WTC11 (cell line): ENCODE measurements at regions not wholly inside any gene's neighbourhood (a gene's known extent, or its start where the extent isn't known, plus 50 kb on each side); places are given as distances from the start of the nearest gene placed in this dataset.

Experiments
- ATAC-seq: fragments of 200-7000 bp; cut with Tn5 transposase; 2 replicates; pipeline ENCODE4 v1.10.0; 2021; ENCODE audit warnings: mild to moderate bottlenecking, moderate library complexity
- CTCF ChIA-PET: fragments of 300-600 bp; sonication (Branson Sonifier 250); formaldehyde crosslinking; loops from one replicate; lab custom pipeline; 2021; ENCODE audit warnings: antibody characterized with exemption; lab: Charles Lee
- POLR2A ChIA-PET: fragments of 350-600 bp; sonication (Branson Sonifier 250); formaldehyde crosslinking; loops from one replicate; lab custom pipeline; 2021; ENCODE audit warnings: antibody characterized with exemption; lab: Charles Lee
- DNase-seq: peaks from one replicate; pipeline ENCODE4 v3.0.0; 2021; ENCODE audit warnings: low spot score
- H3K27ac Mint-ChIP-seq: 2 replicates; pipeline ENCODE4 v1.8.0; 2021; ENCODE audit warnings: mixed read lengths
- H3K27me3 Mint-ChIP-seq: 2 replicates; pipeline ENCODE4 v1.8.0; 2021; ENCODE audit warnings: low read depth, mild to moderate bottlenecking, moderate library complexity, mixed read lengths
- H3K36me3 Mint-ChIP-seq: 2 replicates; pipeline ENCODE4 v1.8.0; 2021; ENCODE audit warnings: mixed read lengths
- H3K4me1 Mint-ChIP-seq: 2 replicates; pipeline ENCODE4 v1.8.0; 2022; ENCODE audit warnings: mixed read lengths
- H3K4me3 Mint-ChIP-seq: 2 replicates; pipeline ENCODE4 v1.8.0; 2021; ENCODE audit warnings: mild to moderate bottlenecking, moderate library complexity, mixed read lengths
- H3K9me3 Mint-ChIP-seq: 2 replicates; pipeline ENCODE4 v1.8.0; 2021; ENCODE audit warnings: mixed read lengths
- ATF6 ChIP-seq: sonication (generic); formaldehyde crosslinking; IDR thresholded peaks from 2 replicates; pipeline ENCODE4 v1.8.1; 2023; ENCODE audit warnings: mild to moderate bottlenecking, missing genetic modification reagents
- CBFB ChIP-seq: sonication (generic); formaldehyde crosslinking; IDR thresholded peaks from 2 replicates; pipeline ENCODE4 v1.8.1; 2022; ENCODE audit warnings: mild to moderate bottlenecking, low read depth, missing genetic modification reagents
- CREB1 ChIP-seq: sonication (generic); formaldehyde crosslinking; IDR thresholded peaks from 2 replicates; pipeline ENCODE4 v1.8.0; 2023; ENCODE audit warnings: mild to moderate bottlenecking, missing genetic modification reagents
- CREM ChIP-seq: sonication (generic); formaldehyde crosslinking; IDR thresholded peaks from 2 replicates; pipeline ENCODE4 v1.8.1; 2022; ENCODE audit warnings: mild to moderate bottlenecking, missing genetic modification reagents, moderate library complexity
- ETV6 ChIP-seq: sonication (generic); formaldehyde crosslinking; IDR thresholded peaks from 2 replicates; pipeline ENCODE4 v1.8.1; 2022; ENCODE audit warnings: mild to moderate bottlenecking, missing genetic modification reagents
- FOXJ3 ChIP-seq: sonication (generic); formaldehyde crosslinking; IDR thresholded peaks from 2 replicates; pipeline ENCODE4 v1.9.0; 2021; ENCODE audit warnings: missing genetic modification reagents, mild to moderate bottlenecking, borderline replicate concordance
- GABPB1 ChIP-seq: sonication (generic); formaldehyde crosslinking; IDR thresholded peaks from 2 replicates; pipeline ENCODE4 v1.8.1; 2023; ENCODE audit warnings: mild to moderate bottlenecking, missing genetic modification reagents
- GRHL2 ChIP-seq: fragments of 250-450 bp; sonication (Bioruptor Pico); IDR thresholded peaks from 2 replicates; pipeline ENCODE4 v1.8.0; 2022; ENCODE audit warnings: mild to moderate bottlenecking, moderate library complexity; ENCODE audit not compliant: insufficient replicate concordance, severe bottlenecking
- GTF2I ChIP-seq: fragments of 250-450 bp; sonication (Bioruptor Pico); conservative IDR thresholded peaks from 2 replicates; pipeline ENCODE4 v1.4.0; 2021; ENCODE audit warnings: mild to moderate bottlenecking
- JAZF1 ChIP-seq: fragments of 250-450 bp; sonication (Bioruptor Pico); IDR thresholded peaks from 2 replicates; pipeline ENCODE4 v1.9.0; 2021; ENCODE audit warnings: moderate library complexity, mild to moderate bottlenecking, inconsistent platforms
- NFE2L1 ChIP-seq: sonication (generic); formaldehyde crosslinking; IDR thresholded peaks from 2 replicates; pipeline ENCODE4 v1.8.1; 2023; ENCODE audit warnings: missing genetic modification reagents
- PRRX2 ChIP-seq: fragments of 250-450 bp; sonication (Bioruptor Pico); IDR thresholded peaks from 2 replicates; pipeline ENCODE4 v1.8.0; 2021; ENCODE audit warnings: mild to moderate bottlenecking
- SP1 ChIP-seq: sonication (generic); formaldehyde crosslinking; conservative IDR thresholded peaks from 2 replicates; pipeline ENCODE4 v1.8.1; 2022; ENCODE audit warnings: missing genetic modification reagents
- TEAD1 ChIP-seq: sonication (generic); formaldehyde crosslinking; IDR thresholded peaks from 2 replicates; pipeline ENCODE4 v1.8.0; 2022; ENCODE audit warnings: mild to moderate bottlenecking, missing genetic modification reagents
- TEAD4 ChIP-seq: sonication (generic); formaldehyde crosslinking; IDR thresholded peaks from 2 replicates; pipeline ENCODE4 v1.8.0; 2022; ENCODE audit warnings: mild to moderate bottlenecking, missing genetic modification reagents
- ZBTB21 ChIP-seq: sonication (generic); formaldehyde crosslinking; IDR thresholded peaks from 2 replicates; pipeline ENCODE4 v1.8.1; 2023; ENCODE audit warnings: mild to moderate bottlenecking, missing genetic modification reagents, borderline replicate concordance
- ZNF232 ChIP-seq: sonication (generic); formaldehyde crosslinking; IDR thresholded peaks from 2 replicates; pipeline ENCODE4 v1.8.0; 2022; ENCODE audit warnings: mild to moderate bottlenecking, missing genetic modification reagents
- ZNF263 ChIP-seq: sonication (generic); formaldehyde crosslinking; IDR thresholded peaks from 2 replicates; pipeline ENCODE4 v1.8.1; 2022; ENCODE audit warnings: low read depth, mild to moderate bottlenecking, moderate library complexity, missing genetic modification reagents
- ZNF423 ChIP-seq: fragments of 250-450 bp; sonication (Bioruptor Pico); IDR thresholded peaks from 2 replicates; pipeline ENCODE4 v2.1.2; 2022; ENCODE audit warnings: mild to moderate bottlenecking, moderate library complexity
- ZNF532 ChIP-seq: fragments of 250-450 bp; sonication (Bioruptor Pico); IDR thresholded peaks from 2 replicates; pipeline ENCODE4 v1.9.0; 2021; ENCODE audit warnings: mild to moderate bottlenecking, borderline replicate concordance
- TF ChIP-seq, protein P1 (sequence below): sonication (generic); formaldehyde crosslinking; IDR thresholded peaks from 2 replicates; pipeline ENCODE4 v1.8.0; 2023; ENCODE audit warnings: mild to moderate bottlenecking, missing genetic modification reagents
- TF ChIP-seq, protein P2 (sequence below): fragments of 200-600 bp; IDR thresholded peaks from 2 replicates; pipeline ENCODE4 v1.8.0; 2022; ENCODE audit warnings: antibody characterized with exemption
- TF ChIP-seq, protein P3 (sequence below): sonication (generic); formaldehyde crosslinking; IDR thresholded peaks from 2 replicates; pipeline ENCODE4 v1.8.1; 2022; ENCODE audit warnings: low read depth, mild to moderate bottlenecking, moderate library complexity, missing genetic modification reagents, borderline replicate concordance

DNA sequence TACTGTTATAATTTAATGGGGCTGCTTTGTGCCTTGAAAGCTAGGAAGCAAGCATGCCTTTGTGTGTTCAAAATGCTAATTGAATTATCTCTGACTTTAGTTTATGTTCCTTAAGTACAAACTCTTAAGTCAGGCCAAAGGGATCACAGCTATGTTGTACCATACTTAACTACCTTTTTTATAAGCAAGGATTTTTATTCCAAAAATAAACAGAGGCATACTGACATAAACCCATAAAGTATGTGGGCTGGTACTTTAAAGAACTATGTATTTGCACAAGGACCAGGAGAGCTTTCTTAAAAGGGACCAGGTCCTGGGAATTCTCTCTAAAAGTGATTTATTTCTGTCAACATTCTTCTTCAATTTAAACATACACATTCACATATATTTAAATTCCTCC lies 57.8 kb upstream of the HCCS start (continued):
- TF ChIP-seq ZNF532, result no peak
- no peak for TF ChIP-seq ATF6 (CRISPR knock-in tag)
- no peak for TF ChIP-seq CBFB
- no peak for TF ChIP-seq ZNF263 (CRISPR knock-in tag)
- no peak for TF ChIP-seq GABPB1 (CRISPR knock-in tag)
- TF ChIP-seq ZBTB21, result no peak
- no peak for TF ChIP-seq GTF2I (CRISPR knock-in tag)
- TF ChIP-seq, protein P1, sequence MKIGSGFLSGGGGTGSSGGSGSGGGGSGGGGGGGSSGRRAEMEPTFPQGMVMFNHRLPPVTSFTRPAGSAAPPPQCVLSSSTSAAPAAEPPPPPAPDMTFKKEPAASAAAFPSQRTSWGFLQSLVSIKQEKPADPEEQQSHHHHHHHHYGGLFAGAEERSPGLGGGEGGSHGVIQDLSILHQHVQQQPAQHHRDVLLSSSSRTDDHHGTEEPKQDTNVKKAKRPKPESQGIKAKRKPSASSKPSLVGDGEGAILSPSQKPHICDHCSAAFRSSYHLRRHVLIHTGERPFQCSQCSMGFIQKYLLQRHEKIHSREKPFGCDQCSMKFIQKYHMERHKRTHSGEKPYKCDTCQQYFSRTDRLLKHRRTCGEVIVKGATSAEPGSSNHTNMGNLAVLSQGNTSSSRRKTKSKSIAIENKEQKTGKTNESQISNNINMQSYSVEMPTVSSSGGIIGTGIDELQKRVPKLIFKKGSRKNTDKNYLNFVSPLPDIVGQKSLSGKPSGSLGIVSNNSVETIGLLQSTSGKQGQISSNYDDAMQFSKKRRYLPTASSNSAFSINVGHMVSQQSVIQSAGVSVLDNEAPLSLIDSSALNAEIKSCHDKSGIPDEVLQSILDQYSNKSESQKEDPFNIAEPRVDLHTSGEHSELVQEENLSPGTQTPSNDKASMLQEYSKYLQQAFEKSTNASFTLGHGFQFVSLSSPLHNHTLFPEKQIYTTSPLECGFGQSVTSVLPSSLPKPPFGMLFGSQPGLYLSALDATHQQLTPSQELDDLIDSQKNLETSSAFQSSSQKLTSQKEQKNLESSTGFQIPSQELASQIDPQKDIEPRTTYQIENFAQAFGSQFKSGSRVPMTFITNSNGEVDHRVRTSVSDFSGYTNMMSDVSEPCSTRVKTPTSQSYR (CRISPR knock-in tag), result no peak
- TF ChIP-seq JAZF1, result no peak
- TF ChIP-seq, all 79 proteins: peak for 0

- ATAC-seq (no peak), DNase-seq (no peak)
- Mint-ChIP-seq H3K36me3 (0 out of 2 replicates have a peak, but pooled peaks cover 3% of the 10 kb centered on the region), H3K4me3 (no peak overlapping the region), H3K27me3 (no peaks in the 10 kb centered on the region), H3K9me3 (peaks cover 7% of the 10 kb centered on the region), H3K27ac (no peak overlapping the region), H3K4me1 (peaks cover 5% of the 10 kb centered on the region)
- ChIA-PET CTCF (no interaction called here), POLR2A (no interaction called here)
- TF ChIP-seq ATF6 (CRISPR knock-in tag), result no peak
- TF ChIP-seq ZNF423 (CRISPR knock-in tag), result no peak
- TF ChIP-seq CREB1, result no peak
- TF ChIP-seq NFE2L1 (CRISPR knock-in tag), result no peak
- no peak for TF ChIP-seq TEAD1 (CRISPR knock-in tag)
- TF ChIP-seq FOXJ3, result no peak
- TF ChIP-seq, protein P2, sequence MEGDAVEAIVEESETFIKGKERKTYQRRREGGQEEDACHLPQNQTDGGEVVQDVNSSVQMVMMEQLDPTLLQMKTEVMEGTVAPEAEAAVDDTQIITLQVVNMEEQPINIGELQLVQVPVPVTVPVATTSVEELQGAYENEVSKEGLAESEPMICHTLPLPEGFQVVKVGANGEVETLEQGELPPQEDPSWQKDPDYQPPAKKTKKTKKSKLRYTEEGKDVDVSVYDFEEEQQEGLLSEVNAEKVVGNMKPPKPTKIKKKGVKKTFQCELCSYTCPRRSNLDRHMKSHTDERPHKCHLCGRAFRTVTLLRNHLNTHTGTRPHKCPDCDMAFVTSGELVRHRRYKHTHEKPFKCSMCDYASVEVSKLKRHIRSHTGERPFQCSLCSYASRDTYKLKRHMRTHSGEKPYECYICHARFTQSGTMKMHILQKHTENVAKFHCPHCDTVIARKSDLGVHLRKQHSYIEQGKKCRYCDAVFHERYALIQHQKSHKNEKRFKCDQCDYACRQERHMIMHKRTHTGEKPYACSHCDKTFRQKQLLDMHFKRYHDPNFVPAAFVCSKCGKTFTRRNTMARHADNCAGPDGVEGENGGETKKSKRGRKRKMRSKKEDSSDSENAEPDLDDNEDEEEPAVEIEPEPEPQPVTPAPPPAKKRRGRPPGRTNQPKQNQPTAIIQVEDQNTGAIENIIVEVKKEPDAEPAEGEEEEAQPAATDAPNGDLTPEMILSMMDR, result no peak
- no peak for TF ChIP-seq SP1 (CRISPR knock-in tag)
- TF ChIP-seq GRHL2 (CRISPR knock-in tag), result no peak
- TF ChIP-seq ETV6 (CRISPR knock-in tag), result no peak
- TF ChIP-seq ZNF232 (CRISPR knock-in tag), result no peak
- TF ChIP-seq PRRX2, result no peak
- no peak for TF ChIP-seq CREM (CRISPR knock-in tag)
- no peak for TF ChIP-seq TEAD4
- TF ChIP-seq, protein P3, sequence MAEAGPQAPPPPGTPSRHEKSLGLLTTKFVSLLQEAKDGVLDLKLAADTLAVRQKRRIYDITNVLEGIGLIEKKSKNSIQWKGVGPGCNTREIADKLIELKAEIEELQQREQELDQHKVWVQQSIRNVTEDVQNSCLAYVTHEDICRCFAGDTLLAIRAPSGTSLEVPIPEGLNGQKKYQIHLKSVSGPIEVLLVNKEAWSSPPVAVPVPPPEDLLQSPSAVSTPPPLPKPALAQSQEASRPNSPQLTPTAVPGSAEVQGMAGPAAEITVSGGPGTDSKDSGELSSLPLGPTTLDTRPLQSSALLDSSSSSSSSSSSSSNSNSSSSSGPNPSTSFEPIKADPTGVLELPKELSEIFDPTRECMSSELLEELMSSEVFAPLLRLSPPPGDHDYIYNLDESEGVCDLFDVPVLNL (CRISPR knock-in tag), result no peak
- no peak for TF ChIP-seq CBFB
Measured at GRCh38 chrX:11056322-11057176, 54.6 kb upstream of the HCCS start.
